ENCODE measurements at regions not wholly inside any gene's neighbourhood (a gene's known extent, or its start where the extent isn't known, plus 50 kb on each side); places are given as distances from the start of the nearest gene placed in this dataset.
"Not testable (repeated sequence)": the region's sequence is repeated elsewhere in the genome, so short reads cannot be mapped to it uniquely, and the experiment has no call there.

GRCh38 chr3:180420016-180420415, 181.9 kb upstream of the TTC14 start:
- no peak for DNase-seq (ENCODE audit: low spot score)

GRCh38 chr3:180420804-180421203, 181.2 kb upstream of the TTC14 start:
- no peak for DNase-seq (ENCODE audit: low spot score)

GRCh38 chr3:180421221-180421620, 180.7 kb upstream of the TTC14 start:
- DNase-seq (ENCODE audit: low spot score): no peak

GRCh38 chr3:180421721-180422120, 180.2 kb upstream of the TTC14 start:
- no peak for DNase-seq (ENCODE audit: low spot score)

GRCh38 chr3:180424305-180424704, 177.7 kb upstream of the TTC14 start:
- DNase-seq (ENCODE audit: low spot score): not testable (repeated sequence)

GRCh38 chr3:180430896-180431295, 171.1 kb upstream of the TTC14 start:
- DNase-seq (ENCODE audit: low spot score): no peak

- DNase-seq (ENCODE audit: low spot score): no peak
These were observed 168.8 kb upstream of the TTC14 start for GRCh38 chr3:180433152-180433551.

- no peak for DNase-seq (ENCODE audit: low spot score)
These were observed 154.8 kb upstream of the TTC14 start for GRCh38 chr3:180447136-180447535.

GRCh38 chr3:180448407-180448806, 153.6 kb upstream of the TTC14 start:
- not testable (repeated sequence) for DNase-seq (ENCODE audit: low spot score)

GRCh38 chr3:180457225-180457624, 144.7 kb upstream of the TTC14 start:
- DNase-seq (ENCODE audit: low spot score): no peak

GRCh38 chr3:180466401-180467011, 135.5 kb upstream of the TTC14 start:
- no peak for DNase-seq (ENCODE audit: low spot score)

- no peak for DNase-seq (ENCODE audit: low spot score)
These were observed 134.8 kb upstream of the TTC14 start for GRCh38 chr3:180467177-180467576.

GRCh38 chr3:180469149-180469548, 132.8 kb upstream of the TTC14 start:
- no peak for DNase-seq (ENCODE audit: low spot score)

GRCh38 chr3:180478695-180479094, 123.3 kb upstream of the TTC14 start:
- no peak for DNase-seq (ENCODE audit: low spot score)

GRCh38 chr3:180492047-180492446, 109.9 kb upstream of the TTC14 start:
- DNase-seq (ENCODE audit: low spot score): no peak

GRCh38 chr3:180496995-180497394, 105.0 kb upstream of the TTC14 start:
- DNase-seq (ENCODE audit: low spot score): no peak

- no peak for DNase-seq (ENCODE audit: low spot score)
These were observed 85.6 kb upstream of the TTC14 start for GRCh38 chr3:180516368-180516767.

GRCh38 chr3:180523040-180523439, 78.9 kb upstream of the TTC14 start:
- DNase-seq (ENCODE audit: low spot score): no peak

GRCh38 chr3:180528843-180529242, 73.1 kb upstream of the TTC14 start:
- DNase-seq (ENCODE audit: low spot score): no peak

GRCh38 chr3:180529778-180530177, 72.2 kb upstream of the TTC14 start:
- no peak for DNase-seq (ENCODE audit: low spot score)

GRCh38 chr3:180530276-180530675, 71.7 kb upstream of the TTC14 start:
- DNase-seq (ENCODE audit: low spot score): no peak

- no peak for DNase-seq (ENCODE audit: low spot score)
These were observed 70.4 kb upstream of the TTC14 start for GRCh38 chr3:180531303-180532278.

GRCh38 chr3:180534828-180535227, 67.1 kb upstream of the TTC14 start:
- DNase-seq (ENCODE audit: low spot score): no peak

All from D341Med (cell line).